Activated CD4-positive, alpha-beta T cell treated with anti-CD3 and anti-CD28 coated beads for 36 hours (primary cell): ENCODE measurements at regions not wholly inside any gene's neighbourhood (a gene's known extent, or its start where the extent isn't known, plus 50 kb on each side); places are given as distances from the start of the nearest gene placed in this dataset.
"Not testable (repeated sequence)": the region's sequence is repeated elsewhere in the genome, so short reads cannot be mapped to it uniquely, and the experiment has no call there.

ENCODE experiments used
- ATAC-seq: fragments of 200-7000 bp; cut with Tn5 transposase; one replicate; pipeline ENCODE4 v1.10.0; 2021; ENCODE audit warnings: mild to moderate bottlenecking, moderate library complexity
- CTCF ChIA-PET: fragments of 350-600 bp; sonication (Branson Sonifier 250); formaldehyde crosslinking; loops from one replicate; lab custom pipeline; 2021; ENCODE audit warnings: antibody characterized with exemption; lab: Charles Lee
- POLR2A ChIA-PET: fragments of 350-600 bp; sonication (Branson Sonifier 250); formaldehyde crosslinking; loops from one replicate; lab custom pipeline; 2021; ENCODE audit warnings: antibody characterized with exemption, inconsistent platforms; lab: Charles Lee
- DNase-seq: peaks from one replicate; pipeline ENCODE4 v3.0.0-alpha.2; 2020
- H3K27ac Mint-ChIP-seq: one replicate; pipeline ENCODE4 v1.8.0; 2021; ENCODE audit warnings: mixed read lengths
- H3K27me3 Mint-ChIP-seq: one replicate; pipeline ENCODE4 v1.8.0; 2021; ENCODE audit warnings: mixed read lengths
- H3K36me3 Mint-ChIP-seq: one replicate; pipeline ENCODE4 v1.8.0; 2021; ENCODE audit warnings: low read depth, mixed read lengths
- H3K4me1 Mint-ChIP-seq: one replicate; pipeline ENCODE4 v1.8.0; 2021; ENCODE audit warnings: mixed read lengths
- H3K4me3 Mint-ChIP-seq: one replicate; pipeline ENCODE4 v1.8.0; 2021; ENCODE audit warnings: mild to moderate bottlenecking, moderate library complexity, mixed read lengths
- H3K9me3 Mint-ChIP-seq: one replicate; pipeline ENCODE4 v1.8.0; 2021; ENCODE audit warnings: low read depth, mixed read lengths
- intact Hi-C, 2 experiments: fragments of 100-400 bp; cut with DNase I in 1 of 2; cut with micrococcal nuclease in 1 of 2; formaldehyde crosslinking; loops; one replicate each; pipeline versions ENCODE4 v1.14.2 to v1.15.1; 2022 to 2024; cut with DNase I, micrococcal nuclease

GRCh38 chr16:65318590-65319257 is 196.9 kb upstream of the CDH11 start:
- intact Hi-C loops = loop anchor here in 1 of 2 experiments (10.0 kb wide), 1 partner anchor 184 kb away; no protein-coding TSS in a partner anchor
- Mint-ChIP-seq H3K36me3 (no peaks in the 10 kb centered on the region), H3K27ac (no peak overlapping the region), H3K27me3 (no peaks in the 10 kb centered on the region), H3K4me1 (no peaks in the 10 kb centered on the region), H3K9me3 (peaks cover 5% of the 10 kb centered on the region), H3K4me3 (no peak overlapping the region)
- ChIA-PET CTCF (no interaction called here), POLR2A (no interaction called here)
- ATAC-seq (no peak), DNase-seq (no peak)

GRCh38 chr16:65318138-65318537 is 196.3 kb upstream of the CDH11 start:
- Mint-ChIP-seq H3K27ac (no peak overlapping the region), H3K4me1 (no peaks in the 10 kb centered on the region), H3K9me3 (peaks cover 5% of the 10 kb centered on the region), H3K4me3 (no peak overlapping the region), H3K27me3 (no peaks in the 10 kb centered on the region), H3K36me3 (no peaks in the 10 kb centered on the region)
- ChIA-PET POLR2A (no interaction called here), CTCF (no interaction called here)
- ATAC-seq = no peak
- intact Hi-C loops = loop anchor here in 1 of 2 experiments (10.0 kb wide), 1 partner anchor 183 kb away; no protein-coding TSS in a partner anchor
- no peak for DNase-seq

DNA sequence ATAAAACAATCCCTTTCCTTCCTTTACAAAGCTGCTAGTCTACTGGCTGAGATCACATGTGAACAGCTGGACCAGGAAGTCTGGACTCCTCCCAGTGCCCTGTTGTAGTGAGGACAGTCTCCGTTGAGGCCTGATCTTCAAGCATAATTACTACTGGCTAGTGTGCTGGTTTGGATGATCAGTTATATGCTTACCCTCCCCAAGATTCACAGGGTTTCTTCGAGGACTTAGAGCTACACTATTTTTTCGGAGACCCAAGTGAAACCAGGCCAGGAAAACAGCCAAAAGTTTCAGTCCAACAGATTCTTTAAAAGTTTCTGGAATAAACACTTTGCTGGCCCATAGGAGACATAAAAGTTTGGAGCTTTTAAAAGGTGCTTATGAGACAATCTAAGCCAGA is 194.9 kb upstream of the CDH11 start:
- Mint-ChIP-seq H3K27me3 (no peaks in the 10 kb centered on the region), H3K27ac (no peak overlapping the region), H3K4me1 (no peaks in the 10 kb centered on the region), H3K4me3 (no peak overlapping the region), H3K36me3 (no peaks in the 10 kb centered on the region), H3K9me3 (peaks cover 5% of the 10 kb centered on the region)
- DNase-seq (no peak), ATAC-seq (no peak)
- POLR2A ChIA-PET = no interaction called here
- intact Hi-C loops = loop anchor here in 1 of 2 experiments (10.0 kb wide), 1 partner anchor 182 kb away; no protein-coding TSS in a partner anchor
- CTCF ChIA-PET = no interaction called here

DNA sequence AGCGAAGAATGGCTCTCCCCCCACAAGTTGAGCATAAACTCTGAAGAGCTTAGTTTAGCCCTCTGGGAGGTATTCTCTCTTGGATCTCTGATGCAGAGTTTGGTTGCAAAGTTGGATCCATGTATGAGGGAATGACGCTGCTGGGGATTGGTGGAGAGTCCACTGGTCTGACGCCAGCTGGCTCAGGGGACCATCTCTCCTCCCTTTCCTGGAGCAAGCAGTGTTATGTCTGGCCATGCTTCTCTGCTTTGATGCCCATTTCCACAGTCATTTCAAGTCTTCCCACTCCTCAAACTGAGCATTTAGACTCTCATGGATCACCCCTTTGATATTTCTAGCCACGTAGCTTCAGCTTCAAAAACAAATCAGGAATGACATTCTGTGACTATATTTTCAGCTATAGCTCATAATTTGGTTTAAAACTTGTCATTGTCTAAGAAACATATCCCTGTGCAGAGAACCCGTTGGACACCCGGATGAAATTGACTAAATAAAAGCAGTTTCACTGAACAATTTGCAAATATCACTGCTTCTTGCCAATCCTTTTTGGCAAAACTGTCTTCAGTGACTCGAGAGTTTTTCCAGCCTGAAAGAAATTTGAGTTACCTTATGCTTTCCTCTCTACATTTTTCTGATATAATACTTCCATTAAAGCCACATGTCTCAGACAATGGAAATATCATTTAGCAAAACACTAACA is 193.4 kb upstream of the CDH11 start:
- no peak overlapping the region for H3K4me3 Mint-ChIP-seq
- POLR2A ChIA-PET = no interaction called here
- ATAC-seq (no peak), DNase-seq (no peak)
- no peaks in the 10 kb centered on the region for H3K36me3 Mint-ChIP-seq
- no peaks in the 10 kb centered on the region for H3K4me1 Mint-ChIP-seq
- H3K27ac Mint-ChIP-seq = no peak overlapping the region
- H3K27me3 Mint-ChIP-seq = no peaks in the 10 kb centered on the region
- CTCF ChIA-PET = no interaction called here
- H3K9me3 Mint-ChIP-seq = peaks cover 5% of the 10 kb centered on the region
- intact Hi-C loops = loop anchor here in 1 of 2 experiments (10.0 kb wide), 1 partner anchor 180 kb away; no protein-coding TSS in a partner anchor

- CTCF ChIA-PET = no interaction called here
Observed at GRCh38 chr16:65314627-65315008, 192.8 kb upstream of the CDH11 start.

DNA sequence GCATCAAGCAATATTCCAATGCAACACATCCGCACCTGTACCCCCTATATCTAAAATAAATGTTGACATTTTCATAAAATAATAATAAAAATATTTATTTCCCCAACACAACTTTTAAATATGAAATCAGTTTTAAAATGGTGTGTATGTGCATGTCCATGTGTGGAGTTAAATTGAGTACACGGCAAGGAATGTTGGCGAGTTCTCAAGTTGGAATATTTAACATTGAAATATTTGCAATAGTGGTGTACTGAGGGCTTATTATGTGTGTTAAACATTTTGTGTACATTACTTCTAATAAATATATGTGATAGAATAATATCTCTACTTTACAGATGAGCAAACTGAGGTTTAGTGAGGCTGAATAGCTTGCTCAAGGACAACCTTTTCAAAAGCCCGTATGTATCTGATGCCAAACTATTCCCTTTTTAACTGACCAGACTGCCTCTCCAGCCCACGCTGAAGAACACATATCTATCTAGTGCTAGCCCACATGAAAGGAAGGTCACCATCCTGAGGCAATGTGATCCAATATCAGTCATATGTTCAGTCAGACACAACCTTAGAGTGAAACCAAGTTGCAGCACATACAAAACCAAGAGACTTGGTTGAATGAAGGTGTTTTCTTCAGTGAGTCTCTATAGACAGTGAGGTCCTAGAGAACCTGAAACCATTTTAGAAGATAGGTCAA is 192.2 kb upstream of the CDH11 start:
- Mint-ChIP-seq H3K4me3 (no peak overlapping the region), H3K36me3 (no peaks in the 10 kb centered on the region), H3K9me3 (peaks cover 5% of the 10 kb centered on the region), H3K27ac (no peak overlapping the region), H3K4me1 (no peaks in the 10 kb centered on the region), H3K27me3 (no peaks in the 10 kb centered on the region)
- CTCF ChIA-PET = no interaction called here
- POLR2A ChIA-PET = no interaction called here
- ATAC-seq (no peak), DNase-seq (no peak)
- intact Hi-C loops = loop anchor here in 1 of 2 experiments (10.0 kb wide), 1 partner anchor 179 kb away; no protein-coding TSS in a partner anchor

More at GRCh38 chr16:65314627-65315008, 192.8 kb upstream of the CDH11 start:
- DNase-seq (no peak), ATAC-seq (no peak)
- Mint-ChIP-seq H3K9me3 (peaks cover 5% of the 10 kb centered on the region), H3K4me1 (no peaks in the 10 kb centered on the region), H3K36me3 (no peaks in the 10 kb centered on the region), H3K4me3 (no peak overlapping the region), H3K27ac (no peak overlapping the region), H3K27me3 (no peaks in the 10 kb centered on the region)
- POLR2A ChIA-PET = no interaction called here
- intact Hi-C loops = loop anchor here in 1 of 2 experiments (10.0 kb wide), 1 partner anchor 180 kb away; no protein-coding TSS in a partner anchor

DNA sequence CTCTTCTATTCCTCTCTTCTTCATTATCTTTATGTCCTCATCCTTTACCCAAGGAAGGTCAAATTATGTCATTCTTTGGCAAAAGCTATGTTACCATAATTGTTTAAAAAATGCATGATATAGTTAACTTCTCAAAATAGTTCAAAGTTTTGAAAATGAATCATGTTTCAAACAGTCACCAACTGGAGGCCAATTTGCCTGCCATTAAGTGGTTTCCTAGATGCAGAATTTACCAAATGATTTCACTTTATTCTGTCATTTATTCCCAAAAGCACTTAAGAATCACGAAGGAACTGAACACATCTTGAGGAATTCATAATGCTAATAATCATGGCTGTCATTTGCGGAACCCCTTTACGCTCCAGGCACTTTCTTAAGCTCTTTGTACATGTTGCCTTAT is 190.9 kb upstream of the CDH11 start:
- H3K36me3 Mint-ChIP-seq = no peaks in the 10 kb centered on the region
- intact Hi-C loops = loop anchor here in 1 of 2 experiments (10.0 kb wide), 1 partner anchor 178 kb away; no protein-coding TSS in a partner anchor
- no peaks in the 10 kb centered on the region for H3K27me3 Mint-ChIP-seq
- no peak overlapping the region for H3K27ac Mint-ChIP-seq
- DNase-seq = no peak
- CTCF ChIA-PET = no interaction called here
- no peak for ATAC-seq
- peaks cover 5% of the 10 kb centered on the region for H3K9me3 Mint-ChIP-seq
- POLR2A ChIA-PET = no interaction called here
- no peaks in the 10 kb centered on the region for H3K4me1 Mint-ChIP-seq
- H3K4me3 Mint-ChIP-seq = no peak overlapping the region

DNA sequence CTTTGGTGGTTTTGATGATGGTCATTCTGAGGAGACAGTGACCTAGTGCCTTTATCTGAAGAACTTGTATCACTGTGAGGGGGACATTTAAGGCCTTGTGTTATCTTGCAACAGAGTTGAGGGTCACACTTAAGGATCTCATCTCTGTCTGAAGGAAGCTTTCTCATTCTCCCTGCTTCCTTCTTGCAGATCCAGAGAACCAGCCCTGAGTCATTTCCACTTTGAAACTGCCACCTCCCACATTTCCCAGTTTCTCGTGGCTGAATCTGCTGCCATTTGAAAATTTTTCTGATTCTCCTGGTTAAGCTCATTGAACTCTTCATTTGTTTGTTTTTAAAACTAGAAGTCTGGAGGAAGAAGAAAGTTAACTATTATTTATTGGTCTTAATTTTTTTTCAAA is 190.2 kb upstream of the CDH11 start:
- ChIA-PET POLR2A (no interaction called here), CTCF (no interaction called here)
- Mint-ChIP-seq H3K4me1 (no peaks in the 10 kb centered on the region), H3K36me3 (no peaks in the 10 kb centered on the region), H3K27ac (no peak overlapping the region), H3K9me3 (peaks cover 5% of the 10 kb centered on the region), H3K27me3 (no peaks in the 10 kb centered on the region), H3K4me3 (no peak overlapping the region)
- DNase-seq (no peak), ATAC-seq (no peak)
- intact Hi-C loops = loop anchor here in 1 of 2 experiments (10.0 kb wide), 1 partner anchor 177 kb away; no protein-coding TSS in a partner anchor

GRCh38 chr16:65310491-65310890 is 188.6 kb upstream of the CDH11 start:
- H3K27ac Mint-ChIP-seq, POLR2A ChIA-PET, H3K4me1 Mint-ChIP-seq, H3K36me3 Mint-ChIP-seq, H3K27me3 Mint-ChIP-seq, DNase-seq, H3K4me3 Mint-ChIP-seq, ATAC-seq, H3K9me3 Mint-ChIP-seq, CTCF ChIA-PET: not testable (repeated sequence)
- intact Hi-C loops = loop anchor here in 1 of 2 experiments (10.0 kb wide), 1 partner anchor 176 kb away; no protein-coding TSS in a partner anchor

DNA sequence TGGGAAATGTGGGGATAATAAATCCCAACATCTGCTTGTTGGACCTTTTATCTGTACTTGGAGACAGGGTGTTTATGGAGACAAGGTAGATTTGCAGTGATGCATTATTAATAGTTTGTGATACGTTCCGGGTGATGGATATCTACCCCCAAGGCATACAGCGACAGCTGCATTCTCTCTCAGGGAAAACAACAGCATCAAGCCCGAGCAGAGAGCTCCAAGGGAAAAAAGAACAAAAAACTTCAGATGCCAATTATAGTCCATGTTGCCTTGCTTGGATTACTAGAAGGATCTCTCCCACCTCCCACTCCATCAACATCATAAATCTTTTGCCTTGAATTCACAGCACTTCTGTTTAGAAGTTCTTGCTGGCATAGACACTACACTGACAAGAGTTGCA is 187.5 kb upstream of the CDH11 start:
- POLR2A ChIA-PET = no interaction called here
- intact Hi-C loops = no loop called here
- Mint-ChIP-seq H3K4me1 (no peaks in the 10 kb centered on the region), H3K27ac (no peak overlapping the region), H3K9me3 (peaks cover 2% of the 10 kb centered on the region), H3K27me3 (no peaks in the 10 kb centered on the region), H3K36me3 (no peaks in the 10 kb centered on the region), H3K4me3 (no peak overlapping the region)
- ATAC-seq (no peak), DNase-seq (no peak)
- CTCF ChIA-PET = no interaction called here

DNA sequence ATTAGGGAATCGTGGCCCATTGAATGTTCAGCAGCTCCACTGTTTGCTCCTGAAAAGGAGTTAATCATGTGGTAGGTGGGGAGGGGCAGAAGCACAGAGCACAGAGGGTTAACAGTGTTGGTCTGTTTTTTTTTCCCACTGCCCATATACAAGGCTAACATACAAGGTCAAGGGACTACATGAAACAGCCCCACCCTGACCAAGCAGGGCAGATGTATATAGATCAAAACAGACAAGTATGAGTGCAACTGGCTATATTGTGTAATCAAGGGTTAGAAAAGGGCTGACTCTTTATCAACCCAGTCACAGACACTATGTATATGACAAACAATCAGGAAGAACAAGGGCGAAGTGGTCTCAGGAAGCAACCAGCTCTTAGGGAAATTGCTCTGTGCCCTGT is 186.6 kb upstream of the CDH11 start:
- Mint-ChIP-seq H3K27me3 (no peaks in the 10 kb centered on the region), H3K9me3 (peaks cover 2% of the 10 kb centered on the region), H3K4me1 (no peaks in the 10 kb centered on the region), H3K4me3 (no peak overlapping the region), H3K27ac (no peak overlapping the region), H3K36me3 (no peaks in the 10 kb centered on the region)
- DNase-seq = no peak
- POLR2A ChIA-PET = no interaction called here
- intact Hi-C loops = no loop called here
- CTCF ChIA-PET = no interaction called here
- ATAC-seq = no peak
